AG04449 (cell line): ENCODE measurements at regions not wholly inside any gene's neighbourhood (a gene's known extent, or its start where the extent isn't known, plus 50 kb on each side); places are given as distances from the start of the nearest gene placed in this dataset.
"Not testable (repeated sequence)": the region's sequence is repeated elsewhere in the genome, so short reads cannot be mapped to it uniquely, and the experiment has no call there.

Source experiments
- CTCF ChIA-PET: fragments of 350-600 bp; formaldehyde crosslinking; extraction: SDS; loops from one replicate; lab custom pipeline; 2021; ENCODE audit warnings: antibody characterized with exemption; lab: Yijun Ruan, JAX
- POLR2A ChIA-PET: fragments of 400-600, 350-600 bp; formaldehyde crosslinking; extraction: SDS; loops from one replicate; lab custom pipeline; 2020; ENCODE audit warnings: antibody characterized with exemption, inconsistent platforms; lab: Yijun Ruan, JAX
- DNase-seq: peaks from one replicate; pipeline ENCODE4 v3.0.0-alpha.2; 2010; ENCODE audit warnings: low read depth, low spot score
- H3K4me3 ChIP-seq: 2 replicates; pipeline ENCODE4 v1.5.1; 2011; ENCODE audit warnings: low read depth, mild to moderate bottlenecking, control low read depth, low read length
- TF ChIP-seq, protein P1 (sequence below): IDR thresholded peaks from one replicate; pipeline ENCODE4 v1.5.1; 2011; ENCODE audit warnings: mild to moderate bottlenecking, moderate library complexity, low read length, control low read depth, inconsistent platforms; ENCODE audit not compliant: insufficient read depth; ENCODE audit errors: missing control alignments

DNA sequence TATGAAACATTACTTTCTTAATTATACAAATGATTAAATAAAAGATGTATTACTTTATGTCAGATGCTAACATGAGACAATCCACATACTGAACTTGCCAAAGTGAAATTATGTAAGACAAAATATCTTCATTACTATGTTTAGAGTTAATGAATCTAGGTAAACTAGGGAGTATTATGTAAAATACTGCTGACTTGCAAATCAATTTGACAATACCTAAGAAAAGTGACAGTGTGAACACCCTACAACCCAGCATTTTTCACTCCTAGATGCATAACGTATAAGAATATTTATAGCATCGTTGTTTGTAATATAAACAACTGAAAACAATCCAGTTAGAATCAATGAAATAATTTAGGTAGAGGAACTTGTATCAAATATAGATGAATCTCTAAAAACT lies 546.3 kb downstream of the MAGEB5 start:
- POLR2A ChIA-PET, result no interaction called here
- CTCF ChIA-PET, result no interaction called here
- TF ChIP-seq, protein P1, sequence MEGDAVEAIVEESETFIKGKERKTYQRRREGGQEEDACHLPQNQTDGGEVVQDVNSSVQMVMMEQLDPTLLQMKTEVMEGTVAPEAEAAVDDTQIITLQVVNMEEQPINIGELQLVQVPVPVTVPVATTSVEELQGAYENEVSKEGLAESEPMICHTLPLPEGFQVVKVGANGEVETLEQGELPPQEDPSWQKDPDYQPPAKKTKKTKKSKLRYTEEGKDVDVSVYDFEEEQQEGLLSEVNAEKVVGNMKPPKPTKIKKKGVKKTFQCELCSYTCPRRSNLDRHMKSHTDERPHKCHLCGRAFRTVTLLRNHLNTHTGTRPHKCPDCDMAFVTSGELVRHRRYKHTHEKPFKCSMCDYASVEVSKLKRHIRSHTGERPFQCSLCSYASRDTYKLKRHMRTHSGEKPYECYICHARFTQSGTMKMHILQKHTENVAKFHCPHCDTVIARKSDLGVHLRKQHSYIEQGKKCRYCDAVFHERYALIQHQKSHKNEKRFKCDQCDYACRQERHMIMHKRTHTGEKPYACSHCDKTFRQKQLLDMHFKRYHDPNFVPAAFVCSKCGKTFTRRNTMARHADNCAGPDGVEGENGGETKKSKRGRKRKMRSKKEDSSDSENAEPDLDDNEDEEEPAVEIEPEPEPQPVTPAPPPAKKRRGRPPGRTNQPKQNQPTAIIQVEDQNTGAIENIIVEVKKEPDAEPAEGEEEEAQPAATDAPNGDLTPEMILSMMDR, result no peak
- H3K4me3 ChIP-seq, result no peak overlapping the region
- DNase-seq, result no peak

DNA sequence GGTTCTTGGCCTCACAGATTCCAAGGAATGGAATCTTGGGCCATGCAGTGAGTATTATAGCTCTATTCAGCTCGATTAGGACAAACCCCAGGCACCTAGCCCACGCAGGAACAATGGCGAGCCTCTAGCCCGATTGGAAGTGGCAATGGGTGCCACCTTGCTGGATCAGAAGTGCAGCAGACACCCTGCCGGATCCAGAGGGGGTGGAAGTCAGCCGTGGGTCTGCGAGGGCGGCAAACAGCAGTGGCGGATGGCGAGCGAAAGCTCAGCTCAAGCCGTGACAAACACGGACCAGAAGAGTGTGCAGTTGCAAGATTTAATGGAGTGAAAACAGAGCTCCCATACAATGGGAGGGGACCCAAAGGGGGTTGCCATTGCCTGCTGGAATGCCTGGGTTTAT lies 539.8 kb downstream of the MAGEB5 start:
- H3K4me3 ChIP-seq, POLR2A ChIA-PET, CTCF ChIA-PET: not testable (repeated sequence)

DNA sequence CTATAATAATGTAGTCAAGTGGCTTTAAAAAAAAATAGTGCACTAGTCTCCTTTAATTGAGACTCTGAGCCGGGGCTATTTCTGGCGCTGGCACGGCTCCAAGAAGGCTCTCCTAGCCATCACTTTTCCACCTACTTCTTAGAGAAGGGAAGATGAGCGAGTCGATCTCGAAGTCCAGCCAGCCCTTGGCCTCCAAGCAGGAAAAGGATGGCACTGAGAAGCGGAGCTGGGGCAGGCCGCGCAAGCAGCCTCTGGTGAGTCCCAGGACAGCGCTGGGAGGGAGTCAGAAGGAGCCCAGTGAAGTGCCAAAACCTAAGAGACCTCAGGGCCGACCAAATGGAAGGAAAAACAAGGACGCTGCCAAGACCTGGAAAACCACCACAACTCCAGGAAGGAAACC lies 531.9 kb downstream of the MAGEB5 start:
- no peak for DNase-seq
- ChIA-PET POLR2A (no interaction called here), CTCF (no interaction called here)
- no peak overlapping the region for H3K4me3 ChIP-seq
- TF ChIP-seq, protein P1, result no peak

More for the DNA sequence above, 539.8 kb downstream of the MAGEB5 start:
- DNase-seq, result not testable (repeated sequence)

GRCh38 chrX:26722666-26723428 lies 506.9 kb downstream of the MAGEB5 start:
- H3K4me3 ChIP-seq, result no peak overlapping the region
- ChIA-PET CTCF (no interaction called here), POLR2A (no interaction called here)
- TF ChIP-seq, protein P1, result no peak
- no peak for DNase-seq

DNA sequence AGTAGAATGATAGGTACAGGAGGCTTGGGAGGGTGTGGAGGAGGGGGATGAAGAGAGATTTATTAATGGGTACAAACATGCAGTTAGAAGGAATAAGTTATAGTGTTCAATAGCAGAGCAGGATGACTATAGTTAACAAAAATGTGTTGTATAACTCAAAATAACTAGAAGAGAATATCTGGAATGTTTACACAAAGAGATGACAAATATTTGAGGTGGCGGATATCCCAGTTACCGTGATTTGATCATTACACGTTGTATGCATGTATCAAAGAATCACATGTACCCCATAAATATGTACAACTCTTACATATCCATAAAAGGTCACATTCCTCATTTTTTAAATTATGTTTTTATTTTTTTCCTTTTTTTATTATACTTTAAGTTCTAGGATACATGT lies 456.6 kb downstream of the MAGEB5 start:
- ChIA-PET POLR2A (no interaction called here), CTCF (no interaction called here)
- no peak for DNase-seq
- H3K4me3 ChIP-seq, result no peak overlapping the region
- TF ChIP-seq, protein P1, result no peak

GRCh38 chrX:26670521-26670920 lies 454.6 kb downstream of the MAGEB5 start:
- H3K4me3 ChIP-seq, result no peak overlapping the region
- TF ChIP-seq, protein P1, result no peak
- CTCF ChIA-PET, result no interaction called here
- POLR2A ChIA-PET, result no interaction called here
- no peak for DNase-seq

GRCh38 chrX:26664919-26665318 lies 448.9 kb downstream of the MAGEB5 start:
- TF ChIP-seq, protein P1, result no peak
- no peak for DNase-seq
- no peak overlapping the region for H3K4me3 ChIP-seq
- POLR2A ChIA-PET, result no interaction called here
- CTCF ChIA-PET, result no interaction called here
